Neural progenitor cell (in vitro differentiated cells): ENCODE measurements at regions not wholly inside any gene's neighbourhood (a gene's known extent, or its start where the extent isn't known, plus 50 kb on each side); places are given as distances from the start of the nearest gene placed in this dataset.

Source experiments
- DNase-seq: peaks from one replicate; pipeline ENCODE4 v3.0.0-alpha.2; 2016; ENCODE audit warnings: low spot score
- H2AFZ ChIP-seq: fragments of 200-600 bp; sonication (generic); replicated peaks from 2 replicates; pipeline ENCODE4 v1.6.1; 2016; ENCODE audit warnings: antibody characterized with exemption
- H3F3A ChIP-seq: fragments of 200-600 bp; sonication (generic); 2 replicates; pipeline ENCODE4 v1.6.1; 2016; ENCODE audit warnings: antibody characterized with exemption, low read depth
- H3K27ac ChIP-seq: fragments of 200-600 bp; sonication (generic); 2 replicates; pipeline ENCODE4 v1.5.1; 2016; ENCODE audit warnings: mild to moderate bottlenecking
- H3K27me3 ChIP-seq: fragments of 200-600 bp; sonication (generic); 2 replicates; pipeline ENCODE4 v1.6.1; 2016; ENCODE audit warnings: mild to moderate bottlenecking, moderate library complexity
- H3K36me3 ChIP-seq: fragments of 200-600 bp; sonication (generic); 2 replicates; pipeline ENCODE4 v1.5.1; 2016
- H3K4me1 ChIP-seq: fragments of 200-600 bp; sonication (generic); 2 replicates; pipeline ENCODE4 v1.6.1; 2016; ENCODE audit warnings: mixed run types
- H3K4me2 ChIP-seq: fragments of 200-600 bp; sonication (generic); 2 replicates; pipeline ENCODE4 v1.6.1; 2016
- H3K4me3 ChIP-seq: fragments of 200-600 bp; sonication (generic); 2 replicates; pipeline ENCODE4 v1.5.1; 2016
- H3K79me2 ChIP-seq: fragments of 200-600 bp; sonication (generic); 2 replicates; pipeline ENCODE4 v1.6.1; 2016; ENCODE audit warnings: low read depth
- H3K9ac ChIP-seq: fragments of 200-600 bp; sonication (generic); 2 replicates; pipeline ENCODE4 v1.6.1; 2016
- H3K9me3 ChIP-seq: fragments of 200-600 bp; sonication (generic); 2 replicates; pipeline ENCODE4 v1.5.1; 2016; ENCODE audit warnings: low read depth
- H4K20me1 ChIP-seq: fragments of 200-600 bp; sonication (generic); 2 replicates; pipeline ENCODE4 v1.6.1; 2016; ENCODE audit warnings: low read depth
- H3K27ac Mint-ChIP-seq: 3 replicates; pipeline ENCODE4 v1.8.0; 2021; ENCODE audit warnings: mixed read lengths
- H3K27me3 Mint-ChIP-seq: 2 replicates; pipeline ENCODE4 v1.8.0; 2022; ENCODE audit warnings: low read depth, mild to moderate bottlenecking, inconsistent platforms, moderate library complexity, mixed read lengths; ENCODE audit not compliant: insufficient read depth
- H3K36me3 Mint-ChIP-seq: 3 replicates; pipeline ENCODE4 v1.8.0; 2021; ENCODE audit warnings: mixed read lengths
- H3K4me1 Mint-ChIP-seq: 3 replicates; pipeline ENCODE4 v1.8.0; 2021; ENCODE audit warnings: mixed read lengths
- H3K4me3 Mint-ChIP-seq: 3 replicates; pipeline ENCODE4 v1.8.0; 2021; ENCODE audit warnings: mild to moderate bottlenecking, moderate library complexity, mixed read lengths
- H3K9me3 Mint-ChIP-seq: 3 replicates; pipeline ENCODE4 v1.8.0; 2020; ENCODE audit warnings: mixed read lengths
- EZH2 ChIP-seq: fragments of 200-600 bp; sonication (generic); IDR thresholded peaks from 2 replicates; pipeline ENCODE4 v1.6.1; 2017; ENCODE audit warnings: antibody characterized with exemption, mild to moderate bottlenecking, moderate library complexity
- EZH2phosphoT487 ChIP-seq: fragments of 200-600 bp; sonication (generic); IDR thresholded peaks from 2 replicates; pipeline ENCODE4 v1.6.1; 2017; ENCODE audit warnings: antibody characterized with exemption
- TF ChIP-seq, protein P1 (sequence below): fragments of 200-600 bp; sonication (generic); IDR thresholded peaks from 2 replicates; pipeline ENCODE4 v1.5.1; 2017; ENCODE audit warnings: antibody characterized with exemption, mild to moderate bottlenecking

DNA sequence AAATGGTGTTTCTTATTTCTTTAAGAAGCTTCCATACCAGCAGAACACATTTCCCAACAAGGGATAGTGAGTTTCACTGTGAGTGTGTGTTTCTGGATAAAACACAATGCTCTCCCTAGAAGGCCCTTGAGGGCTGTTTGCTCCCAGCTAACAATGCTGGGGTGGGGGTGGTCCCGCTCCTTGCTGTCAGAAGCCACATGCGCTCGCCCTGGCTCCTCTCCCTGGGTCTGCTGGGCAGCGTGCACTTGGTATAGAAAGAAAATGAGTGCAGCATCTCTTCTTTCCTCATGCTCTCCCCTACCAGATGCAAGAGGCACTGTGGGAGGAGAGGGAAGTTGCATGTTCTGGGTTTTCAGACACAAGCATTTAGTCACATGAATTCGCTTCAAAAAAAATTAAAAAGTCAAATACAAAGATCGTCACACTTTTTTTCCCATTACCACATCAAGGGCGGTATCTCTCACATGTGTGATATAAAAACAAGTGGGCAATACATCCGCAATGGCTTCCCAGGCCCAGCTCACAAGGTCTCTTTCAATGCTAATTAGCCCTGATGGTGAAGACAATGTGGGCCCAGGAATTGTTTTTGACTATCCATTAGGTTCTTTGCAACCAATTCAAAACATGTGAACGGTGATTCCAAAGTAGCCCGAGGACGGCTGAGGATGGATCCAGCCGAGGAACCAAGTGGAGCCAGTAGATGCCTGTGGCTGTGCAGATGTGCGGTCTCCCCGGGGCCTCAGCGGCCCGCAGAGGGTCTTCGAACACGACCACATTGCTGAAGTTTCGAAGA lies 603.6 kb downstream of the IRX1 start:
- Histone ChIP-seq H3K27me3 (no peaks in the 10 kb centered on the region), H3K79me2 (no peaks in the 10 kb centered on the region), H3K4me1 (peaks cover 28% of the 10 kb centered on the region), H3K9ac (no peak overlapping the region), H3F3A (no peaks in the 10 kb centered on the region), H3K4me2 (no peak overlapping the region), H2AFZ (no peak overlapping the region), H3K27ac (no peak overlapping the region), H3K9me3 (no peaks in the 10 kb centered on the region), H3K4me3 (no peak overlapping the region), H4K20me1 (no peaks in the 10 kb centered on the region), H3K36me3 (no peaks in the 10 kb centered on the region)
- TF ChIP-seq, protein P1, sequence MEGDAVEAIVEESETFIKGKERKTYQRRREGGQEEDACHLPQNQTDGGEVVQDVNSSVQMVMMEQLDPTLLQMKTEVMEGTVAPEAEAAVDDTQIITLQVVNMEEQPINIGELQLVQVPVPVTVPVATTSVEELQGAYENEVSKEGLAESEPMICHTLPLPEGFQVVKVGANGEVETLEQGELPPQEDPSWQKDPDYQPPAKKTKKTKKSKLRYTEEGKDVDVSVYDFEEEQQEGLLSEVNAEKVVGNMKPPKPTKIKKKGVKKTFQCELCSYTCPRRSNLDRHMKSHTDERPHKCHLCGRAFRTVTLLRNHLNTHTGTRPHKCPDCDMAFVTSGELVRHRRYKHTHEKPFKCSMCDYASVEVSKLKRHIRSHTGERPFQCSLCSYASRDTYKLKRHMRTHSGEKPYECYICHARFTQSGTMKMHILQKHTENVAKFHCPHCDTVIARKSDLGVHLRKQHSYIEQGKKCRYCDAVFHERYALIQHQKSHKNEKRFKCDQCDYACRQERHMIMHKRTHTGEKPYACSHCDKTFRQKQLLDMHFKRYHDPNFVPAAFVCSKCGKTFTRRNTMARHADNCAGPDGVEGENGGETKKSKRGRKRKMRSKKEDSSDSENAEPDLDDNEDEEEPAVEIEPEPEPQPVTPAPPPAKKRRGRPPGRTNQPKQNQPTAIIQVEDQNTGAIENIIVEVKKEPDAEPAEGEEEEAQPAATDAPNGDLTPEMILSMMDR = no peak
- no peak for TF ChIP-seq EZH2
- TF ChIP-seq EZH2phosphoT487 = no peak
- peaks cover 12% of the 10 kb centered on the region for H3K27me3 Mint-ChIP-seq
- H3K4me3 Mint-ChIP-seq = no peak overlapping the region
- H3K4me1 Mint-ChIP-seq = peaks cover 34% of the 10 kb centered on the region
- H3K36me3 Mint-ChIP-seq = no peaks in the 10 kb centered on the region
- no peak for DNase-seq
- H3K27ac Mint-ChIP-seq = no peak overlapping the region
- no peaks in the 10 kb centered on the region for H3K9me3 Mint-ChIP-seq

DNA sequence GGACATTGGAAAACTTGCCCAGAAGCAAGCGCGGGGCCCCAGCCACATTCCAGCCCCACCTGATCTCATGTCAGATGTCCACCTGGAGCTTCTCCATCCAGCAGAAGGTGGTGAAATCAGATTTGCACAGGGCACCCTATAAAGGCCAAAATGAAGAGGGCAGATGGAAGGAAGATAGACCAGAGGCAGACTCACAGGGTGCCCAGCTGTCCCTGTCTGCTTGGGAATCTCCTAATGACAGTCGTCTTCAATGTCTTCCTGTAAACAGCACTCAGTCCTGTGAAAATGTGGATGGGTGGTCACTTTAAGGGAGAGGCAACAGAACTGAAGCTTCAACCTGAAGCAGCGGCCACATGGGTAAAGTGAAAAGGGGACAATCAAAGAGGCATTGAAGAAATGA lies 607.5 kb downstream of the IRX1 start:
- TF ChIP-seq EZH2 (no peak), EZH2phosphoT487 (no peak)
- TF ChIP-seq, protein P1 = no peak
- H4K20me1 ChIP-seq = no peaks in the 10 kb centered on the region
- H3K9me3 ChIP-seq = no peaks in the 10 kb centered on the region
- H3K4me3 Mint-ChIP-seq = no peak overlapping the region
- no peaks in the 10 kb centered on the region for H3K79me2 ChIP-seq
- no peaks in the 10 kb centered on the region for H3K27me3 ChIP-seq
- H3K36me3 ChIP-seq = no peaks in the 10 kb centered on the region
- H3K9ac ChIP-seq = no peak overlapping the region
- H3K9me3 Mint-ChIP-seq = peaks cover 2% of the 10 kb centered on the region
- peaks cover 48% of the 10 kb centered on the region for H3K4me1 Mint-ChIP-seq
- H3K36me3 Mint-ChIP-seq = no peaks in the 10 kb centered on the region
- H3K4me2 ChIP-seq = no peak overlapping the region
- H3K27ac Mint-ChIP-seq = no peak overlapping the region
- no peak overlapping the region for H3K4me3 ChIP-seq
- no peak for DNase-seq
- no peak overlapping the region for H3K27ac ChIP-seq
- peaks cover 36% of the 10 kb centered on the region for H3K4me1 ChIP-seq
- no peak overlapping the region for H2AFZ ChIP-seq
- peaks cover 8% of the 10 kb centered on the region for H3K27me3 Mint-ChIP-seq
- no peaks in the 10 kb centered on the region for H3F3A ChIP-seq

DNA sequence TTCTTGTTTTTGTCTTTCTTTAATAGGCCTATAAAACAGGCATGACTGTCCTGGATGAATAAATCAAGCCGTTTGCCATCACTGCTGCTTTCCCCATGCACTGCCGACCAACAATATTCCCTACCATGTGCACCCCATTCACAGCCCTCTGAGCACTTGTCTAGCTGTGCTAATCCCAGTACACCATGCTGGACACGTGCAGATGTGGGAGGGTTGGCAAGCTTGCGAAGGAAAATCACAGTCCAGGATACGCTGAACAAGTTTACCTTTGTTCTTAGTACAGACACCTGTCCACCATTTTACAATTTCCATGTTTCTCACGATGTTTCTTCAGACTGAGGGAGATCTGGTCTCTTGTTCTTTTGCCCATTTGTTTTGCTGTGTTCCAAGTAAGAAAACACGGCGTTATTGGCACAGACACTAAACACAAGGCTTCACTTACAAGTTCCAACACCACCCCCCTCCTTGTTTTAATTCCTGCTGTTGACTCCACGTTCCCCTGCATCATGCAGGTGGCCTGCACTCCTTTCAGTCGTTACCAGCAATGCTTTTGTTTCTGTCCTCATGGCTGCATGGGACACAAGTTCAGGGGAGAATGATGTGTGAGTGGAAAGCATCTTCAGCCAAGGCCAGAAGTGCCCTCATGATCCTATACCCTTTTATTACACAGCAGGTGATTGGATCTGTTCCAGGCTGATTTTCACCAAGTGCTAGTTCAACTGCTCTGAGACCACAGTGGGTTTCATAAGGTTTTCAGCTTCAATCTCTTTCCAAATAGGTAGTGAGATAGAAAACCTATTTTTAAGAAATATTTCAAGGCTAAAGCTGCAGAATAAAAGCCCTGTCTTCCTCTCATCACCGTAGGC lies 608.9 kb downstream of the IRX1 start:
- Mint-ChIP-seq H3K9me3 (peaks cover 7% of the 10 kb centered on the region), H3K27ac (no peak overlapping the region), H3K4me1 (peaks cover 50% of the 10 kb centered on the region), H3K36me3 (no peaks in the 10 kb centered on the region), H3K4me3 (no peak overlapping the region), H3K27me3 (peaks cover 9% of the 10 kb centered on the region)
- no peak overlapping the region for H3K4me3 ChIP-seq
- no peaks in the 10 kb centered on the region for H4K20me1 ChIP-seq
- no peak overlapping the region for H3K9ac ChIP-seq
- no peak overlapping the region for H3K27ac ChIP-seq
- H3K4me2 ChIP-seq = no peak overlapping the region
- no peaks in the 10 kb centered on the region for H3F3A ChIP-seq
- H3K27me3 ChIP-seq = no peaks in the 10 kb centered on the region
- H3K9me3 ChIP-seq = no peaks in the 10 kb centered on the region
- H2AFZ ChIP-seq = no peak overlapping the region
- DNase-seq = no peak
- H3K4me1 ChIP-seq = peaks cover 26% of the 10 kb centered on the region
- no peak for TF ChIP-seq EZH2phosphoT487
- TF ChIP-seq EZH2 = no peak
- TF ChIP-seq, protein P1 = no peak
- no peaks in the 10 kb centered on the region for H3K79me2 ChIP-seq
- no peaks in the 10 kb centered on the region for H3K36me3 ChIP-seq
